ENCODE measurements at regions not wholly inside any gene's neighbourhood (a gene's known extent, or its start where the extent isn't known, plus 50 kb on each side); places are given as distances from the start of the nearest gene placed in this dataset.
"Not testable (repeated sequence)": the region's sequence is repeated elsewhere in the genome, so short reads cannot be mapped to it uniquely, and the experiment has no call there.

DNA sequence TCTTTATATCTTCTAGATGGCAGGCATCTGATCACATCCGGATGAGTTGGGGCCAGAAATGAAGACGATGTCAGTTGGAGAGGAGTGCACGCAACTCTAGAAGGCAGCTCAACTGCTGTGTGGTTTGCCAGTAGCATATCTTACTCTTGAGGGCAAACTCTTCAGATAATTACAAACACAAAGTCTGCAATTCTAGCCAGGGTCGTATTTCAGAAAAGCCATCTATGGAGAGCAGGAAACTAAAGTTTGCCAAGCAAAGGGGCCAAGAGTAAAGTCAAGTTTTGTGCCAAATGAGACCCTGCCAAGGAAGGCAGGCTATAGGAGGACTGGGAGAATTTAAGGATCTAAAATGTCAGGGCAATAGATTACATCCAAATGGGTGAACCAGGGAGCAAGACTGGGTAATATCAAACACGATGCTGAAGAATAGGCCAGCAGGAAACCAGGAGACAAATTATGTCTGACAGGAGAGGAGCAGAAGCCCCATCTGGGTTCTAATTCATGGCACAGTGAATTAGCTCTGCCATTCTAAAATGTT lies 312.5 kb upstream of the SEMA3C start:
- no peak for DNase-seq (ENCODE audit: low read depth in 2 of 2)

DNA sequence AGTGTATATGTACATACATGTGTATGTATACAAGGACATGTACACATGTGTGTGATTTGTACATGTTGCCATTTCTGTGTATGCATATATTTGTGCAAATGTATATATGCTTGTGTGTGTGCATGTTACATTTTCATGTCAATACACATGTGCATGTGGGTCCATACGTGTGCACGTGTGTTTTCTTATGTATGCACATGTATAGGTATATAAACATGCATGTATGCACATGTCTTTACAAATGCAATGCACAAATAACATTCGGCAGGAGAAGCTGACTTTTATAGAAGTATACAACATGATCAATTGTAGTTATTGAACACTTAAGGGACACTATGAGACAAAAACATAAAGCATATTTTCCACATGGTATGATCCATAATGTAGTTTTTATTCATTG lies 307.4 kb upstream of the SEMA3C start:
- DNase-seq (ENCODE audit: low read depth in 2 of 2), result no peak

DNA sequence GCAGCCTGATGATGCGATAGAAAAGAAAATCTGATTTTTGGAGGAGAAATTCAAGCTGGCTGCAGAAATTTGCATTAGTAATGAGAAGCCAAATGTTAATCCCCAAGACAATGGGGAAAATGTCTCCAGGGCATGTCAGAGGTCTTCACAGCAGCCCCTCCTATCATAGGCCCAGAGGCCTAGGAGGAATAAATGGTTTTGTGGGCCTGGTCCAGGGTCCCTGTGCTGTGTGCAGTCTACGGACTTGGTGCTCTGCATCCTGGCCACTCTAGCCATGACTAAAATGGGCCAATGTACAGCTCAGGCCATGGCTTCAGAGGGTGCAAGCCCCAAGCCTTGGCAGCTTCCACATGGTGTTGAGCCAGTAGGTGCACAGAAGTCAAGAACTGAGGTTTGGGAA lies 303.8 kb upstream of the SEMA3C start:
- DNase-seq (ENCODE audit: low read depth in 2 of 2), result not testable (repeated sequence)

DNA sequence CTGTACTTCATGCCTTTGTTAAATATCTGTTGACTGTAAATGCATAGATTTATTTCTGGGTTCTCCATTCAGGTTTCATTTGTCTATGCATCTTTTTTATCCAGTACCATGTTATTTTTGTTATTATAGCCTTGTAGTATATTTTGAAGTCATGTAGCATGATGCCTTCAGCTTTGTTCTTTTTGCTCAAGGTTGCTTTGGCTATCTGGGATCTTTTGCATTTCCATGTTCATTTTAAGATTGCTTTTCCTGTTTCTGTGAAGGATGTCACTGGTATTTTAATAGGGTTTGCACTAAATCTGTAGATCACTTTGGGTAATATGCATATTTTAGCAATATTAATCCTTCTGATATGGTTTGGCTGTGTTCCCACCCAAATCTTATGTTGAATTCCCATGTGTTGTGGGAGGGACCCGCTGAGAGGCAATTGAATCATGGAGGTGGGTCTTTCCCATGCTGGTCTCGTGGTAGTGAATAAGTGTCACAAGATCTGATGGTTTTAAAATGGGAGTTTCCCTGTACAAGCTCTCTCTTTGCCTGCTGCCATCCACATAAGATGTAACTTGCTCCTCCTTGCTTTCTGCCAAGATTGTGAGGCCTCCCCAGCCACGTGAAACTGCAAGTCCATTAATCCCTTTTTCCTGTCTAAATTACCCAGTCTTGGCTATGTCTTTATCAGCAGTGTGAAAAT lies 302.8 kb upstream of the SEMA3C start:
- no peak for DNase-seq (ENCODE audit: low read depth in 2 of 2)

DNA sequence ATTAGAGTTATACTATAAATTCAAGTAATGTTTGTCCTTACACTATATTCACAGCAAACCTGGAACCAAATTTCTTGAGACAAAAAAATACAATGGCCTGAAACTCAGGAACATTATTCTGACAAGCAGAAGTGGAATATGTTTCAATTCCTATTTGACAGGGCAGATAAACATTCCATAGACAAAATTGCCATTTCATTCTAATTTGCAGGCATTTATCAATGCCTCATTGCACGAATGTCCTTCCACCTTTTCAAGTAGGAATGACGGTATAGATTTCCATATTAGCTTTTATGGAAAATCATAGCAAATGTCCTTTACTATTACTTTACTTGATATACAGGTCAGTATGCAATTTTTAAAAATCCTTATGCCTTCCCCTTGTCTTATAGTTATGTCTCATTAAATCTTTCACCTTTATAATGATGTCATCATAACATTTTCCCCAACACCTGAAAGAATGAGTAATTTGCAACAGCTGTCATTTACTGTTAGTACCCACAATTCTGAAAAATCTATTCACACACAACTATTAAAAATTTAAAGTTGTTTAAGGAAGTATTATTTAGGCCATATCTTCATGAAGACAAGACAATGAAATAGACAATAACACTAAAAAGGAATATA lies 299.7 kb upstream of the SEMA3C start:
- no peak for DNase-seq (ENCODE audit: low read depth in 2 of 2)

DNA sequence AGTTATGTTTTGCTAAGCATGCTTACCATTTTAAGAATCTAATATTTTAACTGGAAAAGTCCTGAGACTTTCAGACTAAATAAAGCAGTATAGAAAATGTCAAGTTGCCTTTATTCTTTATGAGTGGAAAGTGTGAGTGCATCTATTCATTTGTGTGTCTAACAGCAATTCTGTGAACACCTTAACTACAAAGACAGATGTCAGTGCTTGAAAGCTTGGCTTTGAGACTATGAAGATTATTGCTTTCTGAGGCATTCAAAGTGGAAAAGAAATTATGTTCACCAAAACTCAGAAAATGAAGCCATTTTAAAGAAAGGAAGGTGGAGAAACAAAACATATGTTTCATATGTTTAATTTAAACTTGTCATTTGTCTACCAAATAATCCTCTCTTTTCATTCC lies 294.5 kb upstream of the SEMA3C start:
- DNase-seq (ENCODE audit: low read depth in 2 of 2), result no peak

DNA sequence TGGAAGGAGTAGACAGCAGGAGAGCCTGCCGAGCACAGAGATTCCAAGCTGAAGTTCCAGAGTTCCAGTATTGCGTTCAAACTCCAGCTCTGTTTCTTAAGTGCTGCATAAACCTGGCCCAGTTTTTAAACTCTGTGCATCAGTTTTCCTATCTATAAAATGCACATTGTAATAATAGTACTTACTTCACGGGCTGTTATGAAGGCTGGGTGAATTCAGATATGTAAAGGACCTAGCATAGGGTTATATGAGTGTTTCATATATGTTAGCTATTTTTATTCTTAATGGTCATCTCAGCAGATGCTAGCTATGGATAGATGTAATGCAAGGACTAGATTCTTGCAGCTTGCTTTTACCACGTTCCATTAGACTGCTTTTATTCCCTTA lies 293.1 kb upstream of the SEMA3C start:
- no peak for DNase-seq (ENCODE audit: low read depth in 2 of 2)

DNA sequence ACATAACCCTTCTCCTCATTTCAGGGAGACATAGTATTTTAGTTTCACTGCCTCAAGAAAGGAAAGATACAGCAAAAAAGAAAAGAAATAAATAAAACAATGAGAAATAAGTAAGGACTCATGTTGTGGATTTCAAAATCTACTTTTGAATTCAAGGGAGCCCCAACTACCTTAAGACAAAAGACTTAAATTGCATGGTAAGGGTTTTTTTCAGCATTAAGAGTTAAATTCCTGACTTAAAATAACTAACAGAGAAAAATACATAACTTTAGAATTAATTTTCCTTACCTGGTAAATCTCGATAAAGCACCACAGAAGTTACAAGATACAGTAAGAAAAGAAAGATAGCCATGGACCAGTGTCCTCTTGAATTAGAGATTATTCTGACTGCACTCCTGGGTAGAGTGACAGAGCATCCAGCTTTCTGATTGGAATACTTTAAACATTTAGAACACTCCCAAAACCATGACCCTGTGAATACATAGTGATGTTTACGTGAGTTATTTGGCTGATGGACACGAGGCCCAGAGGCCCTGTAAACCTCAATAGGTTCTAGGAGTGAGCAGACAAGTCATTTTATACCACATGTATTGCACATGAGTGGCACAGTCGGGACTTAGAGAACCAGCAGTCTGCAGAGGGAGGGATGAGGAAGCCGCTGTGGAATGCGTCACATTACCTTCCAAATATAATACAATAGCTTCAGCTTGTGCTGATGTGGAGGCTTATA lies 292.5 kb upstream of the SEMA3C start:
- no peak for DNase-seq (ENCODE audit: low read depth in 2 of 2)

DNA sequence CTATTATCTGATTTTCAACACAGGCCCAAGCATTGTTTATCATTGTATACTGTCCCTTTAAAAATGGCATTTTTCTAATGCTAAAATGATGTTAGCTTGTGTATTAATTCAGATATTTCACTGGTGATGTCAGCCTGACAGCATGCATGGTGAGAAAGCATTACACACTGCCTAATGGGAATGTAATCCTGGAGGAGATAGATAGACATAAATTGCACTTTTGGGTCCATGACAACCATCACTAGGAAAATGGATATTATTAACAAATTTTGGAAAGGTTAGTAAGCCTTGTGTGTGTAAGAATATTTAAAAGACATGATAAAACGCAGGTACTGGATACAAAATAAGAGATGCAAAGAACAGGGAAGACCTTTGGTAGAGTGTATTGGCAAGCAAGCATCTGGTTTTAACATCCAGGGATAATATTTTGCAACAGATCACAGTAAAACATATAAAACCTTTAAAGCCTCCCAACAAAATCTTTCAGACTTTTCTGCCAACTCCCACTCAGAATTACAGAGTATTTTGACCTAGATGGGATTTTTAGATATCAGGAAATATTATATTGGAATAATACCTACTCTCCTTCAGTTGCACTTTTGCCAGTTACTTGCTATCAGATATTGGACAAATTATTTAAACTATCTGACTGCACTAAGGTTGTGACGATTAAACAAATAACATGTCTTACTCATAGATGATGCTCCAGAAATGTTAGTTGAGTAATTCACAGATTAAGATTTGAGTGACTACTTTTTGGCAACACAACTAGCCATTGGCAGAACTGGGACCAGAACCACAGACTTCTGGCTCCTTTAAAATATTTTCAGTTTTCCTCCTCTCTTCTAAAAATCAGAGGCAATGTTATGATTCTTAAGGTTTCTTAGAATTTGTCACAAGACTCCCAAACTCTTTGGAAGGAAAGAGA lies 291.6 kb upstream of the SEMA3C start:
- no peak for DNase-seq (ENCODE audit: low read depth in 2 of 2)

DNA sequence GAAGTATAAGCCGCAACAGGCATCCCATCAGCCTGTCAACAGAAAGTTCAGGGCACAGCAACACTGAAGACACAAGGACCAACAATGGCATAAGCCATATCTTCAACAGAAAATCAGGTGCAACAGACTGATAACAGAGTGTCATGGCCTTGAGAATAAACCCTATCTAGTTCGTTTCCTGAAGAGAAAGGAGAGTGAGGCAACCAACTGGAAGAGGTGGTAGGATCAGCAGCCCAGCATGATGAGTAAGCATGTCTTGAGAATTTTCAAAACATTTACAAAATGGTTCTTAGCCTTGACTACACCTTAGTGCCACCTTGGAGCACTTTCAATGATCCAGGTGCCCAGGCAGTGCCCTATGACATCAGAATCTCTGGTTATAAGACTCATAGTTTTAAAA lies 290.2 kb upstream of the SEMA3C start:
- DNase-seq (ENCODE audit: low read depth in 2 of 2), result no peak

DNA sequence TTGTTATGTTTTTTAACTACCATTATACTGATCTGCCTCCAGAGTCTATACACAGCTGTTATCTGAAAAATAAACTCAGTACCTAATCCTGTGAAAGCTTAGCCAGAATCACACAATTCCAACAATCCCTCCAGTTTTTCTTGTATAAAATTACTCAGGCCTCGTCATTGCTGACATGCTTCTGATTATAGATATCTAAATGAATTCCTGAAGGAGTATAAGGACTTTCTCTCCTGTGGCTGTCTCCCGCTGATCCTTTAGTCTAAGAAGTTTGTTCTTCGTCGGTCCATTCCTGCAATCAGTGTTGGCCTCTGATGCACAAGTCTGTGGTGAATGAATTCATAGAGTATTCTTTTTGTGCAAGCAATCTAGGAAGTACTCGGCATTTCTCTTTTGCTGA lies 288.9 kb upstream of the SEMA3C start:
- no peak for DNase-seq (ENCODE audit: low read depth in 2 of 2)

DNA sequence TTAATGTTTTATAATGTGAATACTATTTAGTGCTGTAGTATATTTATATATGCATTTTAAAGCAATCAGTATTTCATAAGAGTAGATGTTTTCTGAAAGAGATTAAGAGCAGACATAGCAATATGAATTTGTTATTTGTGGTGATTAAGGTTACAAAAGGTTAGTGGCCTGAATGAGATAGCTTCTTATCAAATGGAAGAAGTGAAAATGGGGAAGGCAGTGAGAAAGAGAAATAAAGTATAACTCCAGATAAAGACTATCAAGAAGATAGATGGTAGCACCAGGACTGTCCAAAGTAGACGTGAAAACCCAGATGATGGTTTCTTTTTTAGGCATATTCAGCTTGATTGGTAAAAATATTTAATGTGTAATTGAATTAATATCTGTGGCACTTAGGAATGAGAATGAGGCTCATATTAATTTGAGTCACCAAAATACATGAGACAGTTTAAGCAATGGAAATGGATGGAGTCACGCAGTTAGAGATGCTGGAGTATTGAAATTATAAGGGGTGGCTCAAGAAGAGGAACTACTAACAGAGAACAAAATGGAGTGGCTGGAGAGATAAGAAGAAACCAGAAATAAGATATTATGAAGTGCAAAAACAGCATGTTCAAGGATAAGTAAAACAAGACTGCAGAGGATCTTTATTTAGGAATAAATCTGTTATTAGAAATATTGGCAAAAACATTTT lies 288.0 kb upstream of the SEMA3C start:
- DNase-seq (ENCODE audit: low read depth in 2 of 2), result no peak

DNA sequence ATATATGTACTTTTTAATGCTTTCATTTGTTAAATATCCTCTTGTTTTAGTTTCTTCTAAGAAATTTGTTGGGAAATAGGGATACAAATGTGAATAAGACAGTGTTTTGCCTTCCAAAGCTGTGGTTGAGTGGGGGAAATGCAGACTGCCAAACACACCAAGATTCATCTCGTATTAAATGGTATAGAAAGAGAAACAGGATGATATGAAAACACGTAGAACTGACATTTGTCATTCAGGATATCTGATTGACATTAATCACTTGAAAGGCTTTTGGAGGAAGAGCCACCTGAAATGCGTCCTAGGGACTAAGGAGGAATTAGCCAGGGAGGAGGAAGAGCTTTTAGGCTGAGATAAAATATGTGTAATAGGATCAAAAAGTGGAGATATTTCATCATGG lies 287.4 kb upstream of the SEMA3C start:
- no peak for DNase-seq (ENCODE audit: low read depth in 2 of 2)

DNA sequence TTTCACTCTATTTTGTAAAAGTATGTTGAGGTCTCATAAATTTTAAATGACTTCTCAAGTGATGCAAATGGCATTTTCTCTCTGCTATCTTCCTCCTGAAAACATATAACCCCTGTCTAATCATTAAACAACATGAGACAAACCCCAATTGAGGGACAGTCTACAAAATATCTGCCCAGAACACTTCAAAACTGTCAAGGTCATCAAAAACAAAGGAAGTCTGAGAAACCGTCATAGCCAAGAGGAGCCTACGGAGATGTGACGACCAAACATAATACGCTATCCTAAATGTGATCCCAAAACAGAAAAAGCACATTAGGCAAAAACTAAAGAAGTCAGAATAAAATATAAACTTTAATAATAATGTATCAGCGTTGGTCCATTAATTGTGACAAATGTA lies 282.3 kb upstream of the SEMA3C start:
- no peak for DNase-seq (ENCODE audit: low read depth in 2 of 2)

DNA sequence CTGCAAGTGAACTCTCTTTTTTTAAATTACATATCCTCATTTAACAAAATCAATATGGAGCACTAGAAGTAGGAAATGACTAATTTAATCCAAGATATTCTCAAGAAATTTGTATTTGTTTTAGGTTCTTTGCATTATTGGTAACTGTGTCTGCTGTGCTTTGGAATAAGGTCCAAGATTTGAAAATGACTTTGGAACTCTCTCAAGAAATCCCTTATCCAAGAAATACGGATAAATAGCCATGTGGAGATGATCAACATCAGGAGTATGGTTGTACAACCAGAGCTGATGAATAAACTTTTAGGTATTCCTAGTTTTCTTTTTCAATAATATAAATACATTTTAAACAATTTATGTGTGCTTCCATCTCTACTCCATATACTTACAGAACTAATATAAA lies 279.9 kb upstream of the SEMA3C start:
- no peak for DNase-seq (ENCODE audit: low read depth in 2 of 2)

DNA sequence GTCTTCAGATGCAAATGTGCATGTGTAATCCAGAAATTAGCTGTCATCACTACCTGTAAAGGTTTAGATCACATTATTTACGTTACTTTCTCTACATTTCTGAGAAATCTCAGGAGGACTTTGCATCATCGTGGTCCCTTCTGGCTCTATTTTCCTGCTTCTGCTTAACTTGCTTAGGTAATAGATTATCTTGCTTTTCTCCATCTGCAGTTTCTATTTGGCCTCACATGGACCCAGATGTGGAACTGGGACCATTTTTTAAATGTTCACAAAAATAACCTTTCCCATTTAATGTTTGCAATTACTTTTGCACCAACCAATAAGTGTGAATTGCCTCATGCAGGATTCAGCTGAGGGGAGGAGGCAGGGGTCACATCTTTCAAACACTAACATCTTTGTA lies 278.4 kb upstream of the SEMA3C start:
- no peak for DNase-seq (ENCODE audit: low read depth in 2 of 2)

DNA sequence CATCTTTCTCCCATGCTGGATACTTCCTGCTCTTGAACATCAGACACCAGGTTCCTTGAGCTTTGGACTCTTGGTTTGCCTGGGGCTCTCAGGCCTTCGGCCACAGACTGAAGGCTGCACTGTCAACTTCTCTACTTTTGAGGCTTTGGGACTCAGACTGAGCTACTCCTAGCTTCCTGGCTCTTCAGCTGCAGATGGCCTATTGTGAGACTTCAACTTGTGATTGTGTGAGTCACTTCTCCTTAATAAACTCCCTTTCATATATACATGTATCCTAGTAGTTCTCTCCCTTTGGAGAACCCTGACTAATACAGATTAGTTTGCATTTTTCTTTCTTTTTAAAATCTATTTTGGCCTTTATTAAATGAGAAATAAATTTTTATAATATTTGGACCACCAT lies 276.2 kb upstream of the SEMA3C start:
- DNase-seq (ENCODE audit: low read depth in 2 of 2), result no peak

DNA sequence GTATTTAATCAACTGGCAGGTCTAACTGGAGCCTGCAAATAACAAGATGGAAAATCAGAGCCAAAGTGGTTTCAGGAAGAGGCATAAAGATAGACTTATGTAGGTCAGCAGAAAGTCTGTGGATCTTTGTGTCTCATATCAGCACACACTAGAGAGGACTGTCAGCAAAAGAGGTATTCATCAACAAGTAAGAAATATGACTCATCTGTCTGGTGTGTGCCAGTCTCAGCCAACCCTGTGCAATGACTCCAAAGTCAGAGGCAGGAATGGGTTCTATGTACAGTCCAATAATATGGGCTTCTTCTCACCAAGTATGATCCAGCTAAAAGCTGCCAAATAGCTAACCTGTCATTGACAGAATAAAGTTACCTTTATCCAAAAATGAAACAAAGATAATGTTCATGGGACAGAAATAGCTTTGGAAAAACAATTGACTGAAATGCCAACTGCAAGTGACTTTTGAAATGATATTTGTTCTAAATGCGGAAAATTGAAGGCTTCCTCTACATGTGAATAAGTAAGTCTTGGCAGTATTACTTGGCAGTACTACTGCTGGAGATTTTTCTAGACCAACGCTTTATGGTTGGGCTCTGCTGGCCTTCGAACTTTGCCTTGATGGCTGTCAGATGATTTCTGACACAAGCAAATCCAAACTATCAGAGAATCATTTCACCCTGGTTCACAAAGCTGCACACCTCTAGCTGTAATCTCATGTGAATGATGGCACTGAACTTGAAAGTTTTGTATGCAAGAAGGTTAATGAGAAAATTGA lies 272.3 kb upstream of the SEMA3C start:
- no peak for DNase-seq (ENCODE audit: low read depth in 2 of 2)

DNA sequence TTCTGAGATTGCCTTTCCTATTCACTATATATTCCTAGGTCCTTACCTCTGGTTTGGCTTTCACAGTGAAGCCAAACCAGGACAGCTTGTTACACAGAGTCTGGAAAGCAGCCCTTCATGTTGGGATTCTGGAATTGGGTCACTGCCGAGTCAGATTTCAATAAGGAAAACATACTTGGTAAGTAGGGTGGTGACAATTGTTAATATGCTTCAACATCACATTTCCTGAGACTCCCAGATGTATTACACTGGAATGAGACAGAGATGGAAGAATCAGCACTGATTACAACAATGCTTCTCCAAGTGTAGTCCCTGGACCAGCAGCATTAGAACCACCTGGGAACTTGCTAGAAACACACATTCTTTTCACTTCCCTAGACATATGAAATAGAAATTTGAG lies 268.9 kb upstream of the SEMA3C start:
- no peak for DNase-seq (ENCODE audit: low read depth in 2 of 2)

DNA sequence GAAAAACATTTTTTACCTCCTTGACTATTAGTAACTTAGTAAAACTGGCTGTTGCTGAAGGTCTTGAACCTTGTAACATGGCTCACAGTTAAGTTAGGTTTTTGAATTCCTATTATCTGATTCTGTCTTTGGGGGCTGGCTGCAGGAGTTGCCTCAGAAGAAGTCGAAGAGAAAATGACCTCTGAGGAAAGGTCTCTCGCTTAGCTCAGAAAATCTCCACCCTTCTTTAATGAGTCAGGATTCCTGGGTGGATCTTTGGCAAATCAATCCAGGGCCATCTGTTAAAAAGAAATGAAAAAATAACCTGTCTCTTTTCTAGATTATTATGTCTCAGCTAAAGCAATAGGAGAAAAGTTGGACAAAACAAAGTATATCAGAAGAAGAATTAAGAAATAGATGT lies 267.8 kb upstream of the SEMA3C start:
- no peak for DNase-seq (ENCODE audit: low read depth in 2 of 2)

DNA sequence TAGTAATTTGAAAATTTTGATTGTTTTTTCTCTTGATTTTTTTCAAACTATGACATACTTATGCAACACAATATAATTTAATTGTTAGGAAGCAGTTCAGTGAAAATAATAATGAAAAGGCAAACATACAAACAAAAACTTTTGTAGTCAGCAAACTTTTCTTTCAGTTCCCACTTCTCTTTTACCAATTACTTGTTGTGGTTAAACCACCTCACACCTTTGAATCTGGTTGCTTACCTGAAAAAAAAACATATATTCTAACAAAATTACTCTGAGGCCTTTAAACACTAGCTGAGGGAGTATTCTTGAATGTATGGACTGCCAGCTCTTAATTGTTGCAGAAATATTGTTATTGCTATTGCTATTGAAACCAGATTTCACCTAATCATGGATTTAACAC lies 266.2 kb upstream of the SEMA3C start:
- no peak for DNase-seq (ENCODE audit: low read depth in 2 of 2)

Measured in stimulated activated CD4-positive, alpha-beta T cell treated with anti-CD3 and anti-CD28 coated beads, Interleukin-15, amount 100 ng/mL, for 48 hours (primary cell).